ENCODE measurements at regions not wholly inside any gene's neighbourhood (a gene's known extent, or its start where the extent isn't known, plus 50 kb on each side); places are given as distances from the start of the nearest gene placed in this dataset.

DNA sequence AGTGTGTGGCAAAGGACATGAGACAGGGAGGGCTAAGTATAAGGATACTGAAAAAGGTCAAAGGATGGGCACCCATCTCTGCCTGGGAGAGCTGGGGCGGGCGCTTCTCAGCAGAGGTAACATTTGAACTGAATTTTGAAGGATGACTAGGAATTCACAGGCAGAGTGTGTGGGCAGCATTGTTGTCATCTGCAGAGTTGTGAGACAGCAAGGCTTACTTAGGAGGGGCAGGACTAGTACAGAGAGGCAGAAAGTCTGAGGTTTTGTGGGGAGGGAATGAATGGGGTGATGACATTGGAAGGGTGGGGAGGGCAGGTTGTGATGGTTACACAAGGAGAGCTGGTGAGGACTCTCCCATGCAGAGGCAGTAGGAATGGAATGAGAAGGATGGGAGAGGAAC lies 84.1 kb upstream of the PRR23C start:
- Histone ChIP-seq H3K27me3 (no peaks in the 10 kb centered on the region), H3K4me3 (no peak overlapping the region), H3K27ac (no peak overlapping the region), H3K36me3 (no peaks in the 10 kb centered on the region), H3K9me3 (no peaks in the 10 kb centered on the region), H3K4me1 (no peaks in the 10 kb centered on the region)
- TF ChIP-seq, protein P1, sequence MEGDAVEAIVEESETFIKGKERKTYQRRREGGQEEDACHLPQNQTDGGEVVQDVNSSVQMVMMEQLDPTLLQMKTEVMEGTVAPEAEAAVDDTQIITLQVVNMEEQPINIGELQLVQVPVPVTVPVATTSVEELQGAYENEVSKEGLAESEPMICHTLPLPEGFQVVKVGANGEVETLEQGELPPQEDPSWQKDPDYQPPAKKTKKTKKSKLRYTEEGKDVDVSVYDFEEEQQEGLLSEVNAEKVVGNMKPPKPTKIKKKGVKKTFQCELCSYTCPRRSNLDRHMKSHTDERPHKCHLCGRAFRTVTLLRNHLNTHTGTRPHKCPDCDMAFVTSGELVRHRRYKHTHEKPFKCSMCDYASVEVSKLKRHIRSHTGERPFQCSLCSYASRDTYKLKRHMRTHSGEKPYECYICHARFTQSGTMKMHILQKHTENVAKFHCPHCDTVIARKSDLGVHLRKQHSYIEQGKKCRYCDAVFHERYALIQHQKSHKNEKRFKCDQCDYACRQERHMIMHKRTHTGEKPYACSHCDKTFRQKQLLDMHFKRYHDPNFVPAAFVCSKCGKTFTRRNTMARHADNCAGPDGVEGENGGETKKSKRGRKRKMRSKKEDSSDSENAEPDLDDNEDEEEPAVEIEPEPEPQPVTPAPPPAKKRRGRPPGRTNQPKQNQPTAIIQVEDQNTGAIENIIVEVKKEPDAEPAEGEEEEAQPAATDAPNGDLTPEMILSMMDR (IDR thresholded peaks at IDR 0.05), result no peak
- ATAC-seq (no peak), DNase-seq (no peak)
- intact Hi-C loops (cut with DNase I), result no loop called here

DNA sequence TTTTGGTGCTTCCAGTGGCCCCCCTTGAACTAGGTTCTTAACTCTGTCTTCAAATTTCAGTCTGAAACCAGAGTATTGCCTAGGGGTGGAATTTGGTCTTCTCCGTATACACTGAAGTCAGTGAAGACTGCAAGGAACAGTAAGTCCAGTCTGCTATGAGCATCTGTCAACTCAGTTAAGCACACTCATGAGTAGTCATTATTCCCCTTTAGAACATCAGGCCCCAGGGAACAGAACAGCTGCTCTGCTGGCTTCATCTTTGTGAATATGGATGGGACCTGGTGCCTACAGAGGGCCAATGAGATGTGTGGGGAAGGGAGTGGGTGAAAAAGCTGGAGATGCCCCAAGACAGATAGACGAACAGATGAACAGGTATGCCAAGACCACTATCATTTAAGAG lies 85.2 kb upstream of the PRR23C start:
- no peak overlapping the region for H3K27ac ChIP-seq
- H3K4me3 ChIP-seq, result no peak overlapping the region
- H3K4me1 ChIP-seq, result no peaks in the 10 kb centered on the region
- H3K36me3 ChIP-seq, result no peaks in the 10 kb centered on the region
- DNase-seq, result no peak
- TF ChIP-seq, protein P1 (IDR thresholded peaks at IDR 0.05), result no peak
- intact Hi-C loops (cut with DNase I), result no loop called here
- H3K9me3 ChIP-seq, result no peaks in the 10 kb centered on the region
- H3K27me3 ChIP-seq, result no peaks in the 10 kb centered on the region
- ATAC-seq, result no peak

DNA sequence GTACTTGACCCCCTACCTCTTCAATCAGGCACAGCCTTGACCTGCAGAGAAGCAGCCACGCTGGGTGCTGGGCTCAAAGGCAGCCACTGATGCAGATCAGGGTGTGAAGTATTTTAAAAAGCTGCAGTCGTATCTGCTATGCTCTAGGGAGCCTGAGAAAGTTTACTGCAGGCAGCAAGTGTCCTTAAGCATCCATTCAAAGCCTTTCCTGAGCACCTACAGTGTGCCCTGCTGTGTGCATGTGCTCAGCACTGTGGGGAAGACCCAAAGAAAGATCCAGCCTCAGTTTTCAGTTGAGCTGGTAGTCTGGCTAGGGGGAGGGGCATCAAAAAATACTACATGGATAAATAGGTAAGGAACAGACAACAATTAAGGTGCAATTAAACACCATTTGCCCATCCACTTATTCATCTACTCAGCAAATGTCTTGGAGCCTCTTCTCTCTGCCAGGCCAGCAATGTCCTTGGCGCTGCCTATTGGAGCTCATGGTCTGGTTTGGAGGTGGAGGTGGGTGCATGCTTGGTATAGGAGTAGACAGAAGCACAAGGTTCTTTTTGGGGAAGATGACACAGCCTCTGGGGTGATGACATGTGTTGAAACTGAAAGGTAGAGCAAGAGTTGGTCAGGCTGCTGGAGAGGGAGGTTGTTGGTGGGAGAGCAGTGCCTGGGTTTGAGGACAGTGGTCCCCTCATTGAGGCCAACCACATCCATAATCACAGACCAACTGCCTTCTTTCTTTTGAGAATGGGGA lies 85.9 kb upstream of the PRR23C start:
- no peak for DNase-seq
- Histone ChIP-seq H3K27ac (no peak overlapping the region), H3K4me1 (no peaks in the 10 kb centered on the region), H3K9me3 (no peaks in the 10 kb centered on the region), H3K4me3 (no peak overlapping the region), H3K27me3 (no peaks in the 10 kb centered on the region), H3K36me3 (no peaks in the 10 kb centered on the region)
- intact Hi-C loops (cut with DNase I), result no loop called here
- no peak for ATAC-seq
- TF ChIP-seq, protein P1 (IDR thresholded peaks at IDR 0.05), result no peak

DNA sequence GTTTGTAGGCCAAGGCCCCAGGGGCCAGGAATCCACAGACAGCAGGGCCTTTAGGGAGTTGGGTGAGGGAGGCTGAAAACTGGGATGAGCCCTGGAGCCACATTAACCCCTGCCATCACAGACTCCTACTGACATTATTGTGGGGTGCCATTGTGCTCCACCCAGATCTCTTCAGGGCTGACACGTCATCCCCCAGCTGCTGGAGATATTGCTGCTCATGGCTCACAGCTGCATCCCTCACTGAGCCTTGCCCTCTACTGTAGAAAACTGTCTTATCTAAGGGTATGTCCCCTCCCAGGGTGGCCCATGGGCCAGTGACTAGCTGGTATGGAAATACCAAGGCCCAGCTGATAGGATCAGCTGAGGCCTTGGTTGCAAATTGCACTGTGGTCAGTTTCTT lies 87.3 kb upstream of the PRR23C start:
- DNase-seq, result no peak
- Histone ChIP-seq H3K4me3 (no peak overlapping the region), H3K27ac (no peak overlapping the region), H3K36me3 (no peaks in the 10 kb centered on the region), H3K9me3 (no peaks in the 10 kb centered on the region), H3K27me3 (no peaks in the 10 kb centered on the region), H3K4me1 (no peaks in the 10 kb centered on the region)
- TF ChIP-seq, protein P1 (IDR thresholded peaks at IDR 0.05), result no peak
- intact Hi-C loops (cut with DNase I), result no loop called here
- no peak for ATAC-seq

DNA sequence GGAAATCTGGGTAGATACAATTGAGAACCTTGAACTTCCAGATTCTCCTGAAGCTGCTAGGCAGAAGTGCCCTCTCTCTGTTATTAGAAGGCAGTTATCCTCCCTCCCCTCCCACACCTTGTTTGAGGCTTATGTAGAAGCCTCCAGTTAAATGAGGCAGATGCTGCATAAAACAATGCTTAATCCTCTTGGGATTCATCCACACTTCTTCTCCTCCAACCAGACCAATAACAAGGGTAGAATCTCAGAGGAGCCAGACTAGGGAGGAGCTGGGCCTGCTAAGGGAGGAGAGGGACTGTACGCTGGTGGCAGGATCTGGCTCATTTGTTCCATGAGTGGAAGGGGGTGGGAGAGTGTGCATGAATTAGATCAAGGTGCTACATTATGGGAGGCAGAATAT lies 88.3 kb upstream of the PRR23C start:
- ATAC-seq (no peak), DNase-seq (no peak)
- Histone ChIP-seq H3K4me3 (no peak overlapping the region), H3K27ac (no peak overlapping the region), H3K36me3 (no peaks in the 10 kb centered on the region), H3K4me1 (no peaks in the 10 kb centered on the region), H3K9me3 (no peaks in the 10 kb centered on the region), H3K27me3 (no peaks in the 10 kb centered on the region)
- TF ChIP-seq, protein P1 (IDR thresholded peaks at IDR 0.05), result no peak
- intact Hi-C loops (cut with DNase I), result no loop called here

Measured in upper lobe of right lung (tissue), 1 donor.